Left lobe of liver (tissue), 2 donors: ENCODE measurements at regions not wholly inside any gene's neighbourhood (a gene's known extent, or its start where the extent isn't known, plus 50 kb on each side); places are given as distances from the start of the nearest gene placed in this dataset.

Experiments used
- ATAC-seq: fragments of 200-7000 bp; cut with Tn5 transposase; one replicate; pipeline ENCODE4 v1.9.1; 2020; ENCODE audit warnings: mild to moderate bottlenecking, moderate library complexity
- DNase-seq: peaks from one replicate; pipeline ENCODE4 v3.0.0-alpha.2; 2020; ENCODE audit warnings: low spot score
- donor health status: DM: no; HTN: no; CAD: no; lungs with moderate emphysema.
- donor health status: DM: no; HTN: yes; CAD: no.

DNA sequence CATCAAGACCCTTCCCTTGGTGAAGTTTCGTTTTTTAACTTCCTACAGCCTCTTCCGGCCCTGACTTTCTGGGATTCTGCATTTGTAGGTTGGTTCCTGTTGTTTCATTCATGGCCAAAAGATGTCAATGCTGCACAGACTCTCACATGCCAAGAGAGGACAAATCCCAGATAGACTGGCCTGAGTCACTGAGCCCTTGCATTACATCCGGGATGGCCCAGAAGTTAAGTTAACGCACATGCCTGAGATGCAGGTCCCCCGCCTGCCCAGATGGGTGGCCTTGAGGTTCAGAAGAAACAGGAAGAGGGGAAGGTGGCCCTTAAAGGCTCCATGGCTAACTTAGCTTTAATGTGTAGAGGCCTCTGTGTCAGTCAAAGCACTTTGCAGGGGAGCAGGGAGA lies 51.6 kb upstream of the SRGAP3 start:
- no peak for ATAC-seq

DNA sequence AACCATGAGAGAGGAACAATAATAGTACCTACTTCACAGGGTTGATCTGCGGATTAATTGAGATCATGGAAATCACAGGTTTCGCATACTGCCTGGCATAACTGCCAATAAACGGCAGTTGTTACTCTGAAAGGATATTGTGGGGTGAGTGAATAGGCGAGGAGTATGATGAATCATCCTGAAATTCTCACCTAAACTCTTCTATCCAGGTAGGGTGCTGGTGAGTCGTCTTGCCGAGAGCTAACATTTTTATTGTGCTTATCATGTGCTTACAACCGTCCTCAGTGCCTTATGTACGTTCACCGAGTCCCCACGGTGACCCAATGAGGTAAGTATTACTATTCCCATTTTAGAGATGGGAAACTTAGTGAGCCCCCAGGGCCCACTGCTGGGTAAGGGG lies 52.4 kb upstream of the SRGAP3 start:
- no peak for ATAC-seq
- DNase-seq = no peak

More for the DNA sequence above, 51.6 kb upstream of the SRGAP3 start:
- no peak for DNase-seq

DNA sequence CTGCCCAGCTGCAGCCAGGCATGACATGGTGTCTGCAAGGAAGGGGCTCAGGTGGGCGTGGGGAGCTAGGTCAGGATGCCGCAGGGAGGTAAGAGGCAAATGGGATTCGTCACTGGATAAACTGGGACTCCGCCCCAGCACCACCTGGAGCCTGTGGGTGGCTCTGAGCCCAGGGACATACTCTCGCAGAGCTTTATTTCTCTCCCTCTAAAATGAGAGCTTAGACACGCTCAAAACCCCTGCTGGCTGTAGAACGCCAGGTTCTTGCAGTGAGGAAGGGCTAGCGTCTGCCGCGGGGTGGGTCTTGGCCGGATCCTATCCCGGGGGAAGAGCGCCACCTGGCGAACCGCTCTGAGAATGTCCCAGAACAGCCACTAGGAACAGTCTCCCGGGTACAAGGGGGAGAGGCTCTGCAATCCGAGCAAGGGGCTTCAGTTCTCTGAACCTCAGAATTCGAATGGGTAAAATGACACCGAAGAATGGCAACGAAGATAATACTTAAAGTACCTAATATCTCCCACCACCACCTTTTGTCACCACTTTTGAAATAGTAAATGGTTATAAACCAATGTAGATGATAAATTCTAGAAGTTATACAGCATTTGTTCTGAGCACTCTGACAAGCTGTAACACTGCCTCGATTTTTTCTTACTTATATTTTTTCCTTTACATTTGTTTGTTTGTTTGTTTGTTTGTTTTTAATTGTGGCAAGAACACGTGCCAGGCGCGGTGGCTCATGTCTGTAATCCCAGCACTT lies 53.2 kb upstream of the SRGAP3 start:
- peak; percentile 67 for DNase-seq
- peak; percentile 99 for ATAC-seq

DNA sequence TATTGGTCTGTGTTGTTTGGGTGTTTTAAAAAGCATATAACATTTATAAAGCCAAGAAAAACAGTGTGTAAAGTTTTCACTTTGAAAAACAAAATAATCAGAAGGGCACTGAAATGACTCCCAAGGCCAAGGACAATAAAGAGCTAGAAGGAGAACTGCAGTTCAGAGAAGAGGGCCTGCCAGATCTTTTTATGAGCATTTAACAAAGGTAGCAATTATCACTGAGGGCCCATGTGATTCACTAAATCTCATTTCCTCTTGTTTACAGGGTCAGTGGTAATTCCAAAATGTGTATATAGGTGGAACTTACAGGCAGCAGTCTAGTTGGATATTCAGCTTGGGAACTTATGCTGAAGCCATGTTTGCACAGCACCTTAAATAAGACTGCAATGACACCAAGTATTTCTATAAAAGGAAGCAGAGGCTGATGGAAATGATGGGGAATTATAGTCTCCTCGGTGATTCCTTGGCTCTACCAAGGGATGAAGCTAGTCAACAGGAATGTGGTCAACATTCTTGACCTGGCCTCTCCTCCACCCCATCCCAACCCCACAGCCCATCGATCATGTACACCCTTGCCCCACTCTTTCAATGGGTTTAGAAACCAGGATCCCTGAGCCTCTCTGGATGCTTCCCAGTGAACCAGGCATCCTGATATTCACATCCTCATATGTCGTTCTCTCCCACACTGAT lies 54.4 kb upstream of the THUMPD3 start:
- ATAC-seq = no peak

DNA sequence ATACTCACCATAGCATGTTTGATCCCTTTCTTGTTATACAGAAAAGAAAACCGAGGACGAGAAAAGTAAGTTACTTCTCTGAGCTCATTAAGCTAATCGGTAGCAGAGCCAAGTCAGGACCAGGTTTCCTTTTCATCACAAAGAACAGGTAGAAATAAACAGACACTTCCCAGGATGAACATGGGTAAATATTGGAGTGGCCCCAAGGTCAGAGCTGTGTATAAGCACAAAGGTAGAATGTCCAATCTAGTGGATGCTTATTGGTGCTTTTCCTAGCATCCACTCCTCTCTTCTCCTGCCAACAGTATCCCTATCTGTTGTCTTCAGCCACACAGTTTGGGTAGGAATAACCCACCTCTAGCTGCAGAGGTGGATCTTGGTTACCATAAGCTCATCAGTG lies 52.8 kb upstream of the THUMPD3 start:
- DNase-seq (no peak), ATAC-seq (peak; percentile 37)

More for the DNA sequence above, 54.4 kb upstream of the THUMPD3 start:
- DNase-seq = no peak

DNA sequence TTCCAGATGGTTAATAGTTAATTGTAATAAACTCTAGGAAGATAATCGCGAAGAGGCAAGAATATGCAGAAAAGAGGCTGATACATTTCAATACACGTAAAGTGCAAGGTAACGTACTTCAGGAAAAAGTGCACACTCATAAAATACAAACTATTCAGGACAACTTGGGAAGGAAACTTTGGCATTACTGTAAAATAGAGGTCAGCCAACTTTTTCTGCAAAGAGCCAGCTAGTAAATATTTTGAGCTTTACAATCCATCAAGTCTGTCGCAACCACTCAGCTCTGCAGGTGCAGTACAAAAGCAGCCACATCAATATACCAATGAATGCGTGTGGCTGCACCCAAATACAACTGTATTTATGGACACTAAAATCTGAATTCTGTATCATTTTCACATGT lies 51.6 kb upstream of the THUMPD3 start:
- peak; percentile 71 for ATAC-seq
- no peak for DNase-seq
